ENCODE measurements at regions not wholly inside any gene's neighbourhood (a gene's known extent, or its start where the extent isn't known, plus 50 kb on each side); places are given as distances from the start of the nearest gene placed in this dataset.

GRCh38 chr7:84425702-84426259 lies 231.2 kb upstream of the SEMA3A start:
- TF ChIP-seq CTCF (conservative IDR thresholded peaks at IDR 0.05; ENCODE audit: low read length): no peak
- no peak for TF ChIP-seq EZH2phosphoT487 (IDR thresholded peaks at IDR 0.05; ENCODE audit: borderline replicate concordance)

Data from Loucy (cell line).